ENCODE measurements at regions not wholly inside any gene's neighbourhood (a gene's known extent, or its start where the extent isn't known, plus 50 kb on each side); places are given as distances from the start of the nearest gene placed in this dataset.

- H3K27me3 ChIP-seq (ENCODE audit: insufficient read depth, low read length) = no peaks in the 10 kb centered on the region
- no peak for TF ChIP-seq CTCF (IDR thresholded peaks at IDR 0.05; ENCODE audit: insufficient read depth, low read depth, low read length)
- no peak for TF ChIP-seq EZH2 (IDR thresholded peaks at IDR 0.05; ENCODE audit: insufficient read depth, low read length)
- H4K20me1 ChIP-seq (ENCODE audit: insufficient read depth, low read length) = no peaks in the 10 kb centered on the region
- no peak overlapping the region for H3K4me3 ChIP-seq (ENCODE audit: insufficient read depth, low read depth, low read length)
- H2AFZ ChIP-seq (ENCODE audit: low read depth, low read length) = no peak overlapping the region
- no peak for FAIRE-seq
- no peaks in the 10 kb centered on the region for H3K36me3 ChIP-seq (ENCODE audit: insufficient read depth, low read length)
- H3K4me2 ChIP-seq (ENCODE audit: low read length) = no peak overlapping the region
- DNase-seq (ENCODE audit: low read depth) = no peak
- Mint-ChIP-seq H3K27ac (ENCODE audit: unreplicated experiment) (no peak overlapping the region), H3K4me3 (ENCODE audit: unreplicated experiment) (no peak overlapping the region), H3K27me3 (ENCODE audit: low read depth, unreplicated experiment) (no peaks in the 10 kb centered on the region), H3K9me3 (ENCODE audit: unreplicated experiment) (no peaks in the 10 kb centered on the region), H3K36me3 (ENCODE audit: low read depth, unreplicated experiment) (no peaks in the 10 kb centered on the region), H3K4me1 (ENCODE audit: low read depth, unreplicated experiment) (no peaks in the 10 kb centered on the region)
- no peaks in the 10 kb centered on the region for H3K9me3 ChIP-seq (ENCODE audit: insufficient read depth, low read depth, low read length)
- H3K27ac ChIP-seq (ENCODE audit: low read depth, low read length) = no peak overlapping the region
- no peak overlapping the region for H3K9ac ChIP-seq (ENCODE audit: low read length)
- H3K4me1 ChIP-seq (ENCODE audit: insufficient read depth, low read length) = no peaks in the 10 kb centered on the region
- no peaks in the 10 kb centered on the region for H3K79me2 ChIP-seq (ENCODE audit: insufficient read depth, low read length)
These were observed 711.7 kb downstream of the EDEM1 start for GRCh38 chr3:5899014-5899761.

DNA sequence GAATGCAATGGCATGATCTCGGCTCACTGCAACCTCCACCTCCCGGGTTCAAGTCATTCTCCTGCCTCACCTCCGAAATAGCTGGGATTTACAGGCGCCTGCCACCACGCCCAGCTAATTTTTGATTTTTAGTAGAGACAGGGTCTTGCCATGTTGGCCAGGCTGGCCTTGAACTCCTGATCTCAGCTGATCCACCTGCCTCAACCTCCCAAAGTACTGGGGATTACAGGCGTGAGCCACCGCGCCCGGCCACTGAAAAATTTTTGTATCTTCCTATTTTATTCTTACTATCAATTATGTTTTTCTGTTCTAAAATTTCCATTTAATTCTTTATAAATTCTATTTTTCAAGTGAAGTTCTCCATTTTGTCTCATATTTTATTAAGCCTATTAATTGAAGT, 730.4 kb downstream of the EDEM1 start:
- Mint-ChIP-seq H3K4me1 (ENCODE audit: low read depth, unreplicated experiment) (no peaks in the 10 kb centered on the region), H3K4me3 (ENCODE audit: unreplicated experiment) (no peak overlapping the region), H3K36me3 (ENCODE audit: low read depth, unreplicated experiment) (no peaks in the 10 kb centered on the region), H3K27ac (ENCODE audit: unreplicated experiment) (no peak overlapping the region), H3K27me3 (ENCODE audit: low read depth, unreplicated experiment) (no peaks in the 10 kb centered on the region), H3K9me3 (ENCODE audit: unreplicated experiment) (peaks cover 2% of the 10 kb centered on the region)
- Histone ChIP-seq H3K79me2 (ENCODE audit: insufficient read depth, low read length) (no peaks in the 10 kb centered on the region), H2AFZ (ENCODE audit: low read depth, low read length) (no peak overlapping the region), H3K4me1 (ENCODE audit: insufficient read depth, low read length) (no peaks in the 10 kb centered on the region), H3K9ac (ENCODE audit: low read length) (no peak overlapping the region), H3K27ac (ENCODE audit: low read depth, low read length) (no peak overlapping the region), H3K4me2 (ENCODE audit: low read length) (no peak overlapping the region), H3K36me3 (ENCODE audit: insufficient read depth, low read length) (no peaks in the 10 kb centered on the region), H4K20me1 (ENCODE audit: insufficient read depth, low read length) (no peaks in the 10 kb centered on the region), H3K9me3 (ENCODE audit: insufficient read depth, low read depth, low read length) (no peaks in the 10 kb centered on the region), H3K4me3 (ENCODE audit: insufficient read depth, low read depth, low read length) (no peak overlapping the region), H3K27me3 (ENCODE audit: insufficient read depth, low read length) (no peaks in the 10 kb centered on the region)
- FAIRE-seq = no peak
- no peak for DNase-seq (ENCODE audit: low read depth)
- TF ChIP-seq EZH2 (IDR thresholded peaks at IDR 0.05; ENCODE audit: insufficient read depth, low read length) = no peak
- TF ChIP-seq CTCF (IDR thresholded peaks at IDR 0.05; ENCODE audit: insufficient read depth, low read depth, low read length) = no peak

DNA sequence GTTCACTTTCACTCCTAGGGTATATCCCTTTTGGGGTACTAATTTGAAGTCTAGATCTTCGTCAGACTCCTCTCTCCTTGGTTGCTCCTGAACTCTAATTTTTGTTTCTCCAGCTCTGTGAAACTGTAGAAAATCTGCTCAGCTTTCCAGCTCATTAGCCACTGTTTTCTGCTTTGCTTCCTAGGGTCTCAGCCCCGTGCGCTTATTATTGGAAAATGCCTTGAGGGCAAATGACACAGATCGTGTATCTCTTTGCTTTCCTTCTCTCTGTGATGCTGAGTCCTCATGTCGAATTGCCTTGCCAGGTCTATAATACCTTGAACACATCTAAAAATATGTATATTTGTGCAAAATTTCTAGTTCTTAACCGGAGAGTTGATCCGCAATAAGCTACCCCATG, 731.1 kb downstream of the EDEM1 start:
- H3K27me3 ChIP-seq (ENCODE audit: insufficient read depth, low read length) = no peaks in the 10 kb centered on the region
- H3K27ac ChIP-seq (ENCODE audit: low read depth, low read length) = no peak overlapping the region
- no peaks in the 10 kb centered on the region for H3K9me3 ChIP-seq (ENCODE audit: insufficient read depth, low read depth, low read length)
- H2AFZ ChIP-seq (ENCODE audit: low read depth, low read length) = no peak overlapping the region
- FAIRE-seq = no peak
- no peaks in the 10 kb centered on the region for H3K27me3 Mint-ChIP-seq (ENCODE audit: low read depth, unreplicated experiment)
- no peak overlapping the region for H3K4me2 ChIP-seq (ENCODE audit: low read length)
- H3K4me1 Mint-ChIP-seq (ENCODE audit: low read depth, unreplicated experiment) = no peaks in the 10 kb centered on the region
- peaks cover 2% of the 10 kb centered on the region for H3K9me3 Mint-ChIP-seq (ENCODE audit: unreplicated experiment)
- no peak overlapping the region for H3K27ac Mint-ChIP-seq (ENCODE audit: unreplicated experiment)
- H3K36me3 ChIP-seq (ENCODE audit: insufficient read depth, low read length) = no peaks in the 10 kb centered on the region
- H3K79me2 ChIP-seq (ENCODE audit: insufficient read depth, low read length) = no peaks in the 10 kb centered on the region
- H3K36me3 Mint-ChIP-seq (ENCODE audit: low read depth, unreplicated experiment) = no peaks in the 10 kb centered on the region
- DNase-seq (ENCODE audit: low read depth) = no peak
- no peak overlapping the region for H3K9ac ChIP-seq (ENCODE audit: low read length)
- H3K4me1 ChIP-seq (ENCODE audit: insufficient read depth, low read length) = no peaks in the 10 kb centered on the region
- no peak overlapping the region for H3K4me3 Mint-ChIP-seq (ENCODE audit: unreplicated experiment)
- no peaks in the 10 kb centered on the region for H4K20me1 ChIP-seq (ENCODE audit: insufficient read depth, low read length)
- TF ChIP-seq EZH2 (IDR thresholded peaks at IDR 0.05; ENCODE audit: insufficient read depth, low read length) = no peak
- no peak for TF ChIP-seq CTCF (IDR thresholded peaks at IDR 0.05; ENCODE audit: insufficient read depth, low read depth, low read length)
- H3K4me3 ChIP-seq (ENCODE audit: insufficient read depth, low read depth, low read length) = no peak overlapping the region
